Posterior cingulate gyrus (tissue), 11 donors: ENCODE measurements at regions not wholly inside any gene's neighbourhood (a gene's known extent, or its start where the extent isn't known, plus 50 kb on each side); places are given as distances from the start of the nearest gene placed in this dataset.

ENCODE experiments used
- DNase-seq, 10 donors: peaks; one replicate each; pipeline versions ENCODE4 v3.0.0 to v3.0.0-alpha.2; 2020 to 2021; ENCODE audit warnings: mixed read lengths in 3 of 10
- intact Hi-C: fragments of 100-400 bp; cut with DNase I; formaldehyde crosslinking; loops from one replicate; pipeline ENCODE4 v1.15.1; 2023

DNA sequence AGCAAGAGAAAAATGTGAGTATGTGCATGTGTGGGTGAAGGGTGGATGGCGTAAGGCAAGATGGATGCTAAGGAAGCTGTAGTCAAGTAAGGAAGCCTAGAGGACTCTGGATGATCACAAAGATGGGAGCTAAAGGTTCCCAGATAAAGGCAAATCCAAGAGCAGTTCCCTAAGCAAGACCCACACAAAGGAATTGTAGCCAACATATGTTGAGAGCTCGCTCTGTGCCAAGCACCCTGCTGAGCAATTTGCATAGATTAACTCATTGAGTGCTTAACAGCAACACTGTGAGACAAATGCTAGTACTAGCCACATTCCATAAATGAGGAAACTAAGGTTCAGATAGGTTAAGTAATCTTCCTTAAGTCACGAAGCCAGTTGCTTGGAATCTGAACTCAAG lies 132.6 kb downstream of the C1D start:
- intact Hi-C loops = no loop called here
- DNase-seq = no peak

DNA sequence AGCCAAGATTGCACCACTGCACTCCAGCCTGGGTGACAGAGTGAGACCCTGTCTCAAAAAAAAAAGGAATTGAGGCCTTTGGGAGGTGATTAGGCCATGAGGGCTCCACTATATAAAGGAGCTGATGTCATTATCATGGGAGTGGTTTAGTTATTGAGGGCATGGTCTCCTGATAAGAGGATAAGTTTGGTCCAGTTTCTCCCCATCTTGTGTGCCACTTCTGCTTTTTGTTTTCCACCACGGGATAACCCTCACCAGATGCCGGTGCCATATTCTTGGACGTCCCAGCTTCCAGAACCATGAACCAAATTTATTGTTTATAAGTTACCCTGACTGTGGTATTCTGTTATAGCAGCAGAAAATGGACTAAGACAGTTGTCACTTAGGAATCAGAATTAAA lies 125.8 kb downstream of the C1D start:
- intact Hi-C loops = no loop called here
- no peak for DNase-seq

GRCh38 chr2:67938053-67938452 lies 124.8 kb downstream of the C1D start:
- DNase-seq = no peak
- intact Hi-C loops = no loop called here

GRCh38 chr2:67945056-67945455 lies 117.7 kb downstream of the C1D start:
- intact Hi-C loops = no loop called here
- no peak for DNase-seq

- DNase-seq = no peak
- intact Hi-C loops = no loop called here
Measured at GRCh38 chr2:67945940-67946339, 116.9 kb downstream of the C1D start.

GRCh38 chr2:67948057-67948456 lies 114.7 kb downstream of the C1D start:
- intact Hi-C loops = no loop called here
- DNase-seq = no peak

- DNase-seq = no peak
- intact Hi-C loops = no loop called here
Measured at GRCh38 chr2:67948506-67948905, 114.3 kb downstream of the C1D start.

DNA sequence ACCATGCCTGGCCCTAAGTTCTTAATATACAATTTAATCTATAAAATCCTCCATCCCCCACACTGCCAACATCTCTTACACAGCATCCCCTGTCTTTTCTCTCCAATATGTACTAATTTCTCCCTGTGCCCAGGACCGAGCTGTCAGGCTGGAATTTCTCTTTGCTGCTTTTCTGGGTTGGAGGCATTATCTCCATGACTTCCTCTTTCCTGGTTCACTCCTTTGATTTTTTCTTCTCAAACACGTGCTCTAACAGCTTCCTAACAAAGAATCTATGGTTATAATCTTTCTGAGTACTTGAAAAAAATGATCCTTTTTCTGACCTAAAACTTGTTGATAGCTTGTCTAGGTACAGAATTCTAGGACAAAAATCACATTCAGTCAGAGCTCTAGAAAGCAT lies 112.8 kb downstream of the C1D start:
- DNase-seq = no peak
- intact Hi-C loops = no loop called here

GRCh38 chr2:67950919-67951318 lies 111.9 kb downstream of the C1D start:
- intact Hi-C loops = no loop called here

GRCh38 chr2:67952066-67952465 lies 110.7 kb downstream of the C1D start:
- intact Hi-C loops = no loop called here
- DNase-seq = no peak

More at GRCh38 chr2:67950919-67951318, 111.9 kb downstream of the C1D start:
- no peak for DNase-seq

GRCh38 chr2:67954093-67954748 lies 108.6 kb downstream of the C1D start:
- no peak for DNase-seq
- intact Hi-C loops = no loop called here

DNA sequence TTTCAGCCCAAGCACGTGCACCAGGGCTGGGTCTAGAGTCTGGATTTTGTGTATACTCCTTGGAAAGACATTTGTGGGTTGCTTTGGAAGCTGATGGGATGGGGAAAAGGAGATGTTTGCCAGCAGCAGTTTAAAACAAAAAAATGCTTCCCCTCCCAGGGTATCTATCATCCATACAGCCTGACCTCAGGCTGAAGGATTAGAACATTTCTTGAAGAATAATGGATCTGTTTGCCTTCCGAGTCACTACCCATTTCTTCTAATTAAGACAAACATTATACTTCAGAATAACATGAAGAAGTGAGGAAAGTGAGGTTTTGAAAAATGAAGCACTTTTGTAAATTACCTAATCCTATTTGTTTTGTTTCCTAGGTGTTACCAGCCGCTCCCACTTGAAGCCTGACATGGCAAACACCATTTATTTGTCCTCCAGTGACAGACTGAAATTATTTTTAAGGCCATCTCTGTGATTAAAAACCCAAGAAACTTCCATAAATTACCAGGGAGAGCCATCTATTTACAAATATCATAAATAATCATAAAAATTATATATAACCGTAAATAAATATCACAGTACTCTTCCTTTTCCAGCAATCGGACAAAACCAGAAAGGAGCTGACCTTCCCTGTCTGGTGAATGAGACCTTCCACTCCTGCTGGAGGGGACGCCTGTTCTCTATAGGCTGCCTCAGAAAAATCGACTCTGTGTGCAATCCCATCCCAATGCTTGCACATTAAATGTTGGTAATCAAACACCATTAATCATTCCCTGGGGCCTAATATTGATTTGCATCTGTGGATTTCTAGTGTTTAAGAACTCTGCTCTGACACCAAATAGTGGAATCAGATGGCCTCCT lies 106.8 kb downstream of the C1D start:
- intact Hi-C loops = no loop called here
- DNase-seq = no peak

- intact Hi-C loops = no loop called here
- DNase-seq = no peak
Measured at GRCh38 chr2:67965246-67965645, 97.6 kb downstream of the C1D start.

GRCh38 chr2:67970071-67970470 lies 92.7 kb downstream of the C1D start:
- intact Hi-C loops = no loop called here
- DNase-seq = no peak

DNA sequence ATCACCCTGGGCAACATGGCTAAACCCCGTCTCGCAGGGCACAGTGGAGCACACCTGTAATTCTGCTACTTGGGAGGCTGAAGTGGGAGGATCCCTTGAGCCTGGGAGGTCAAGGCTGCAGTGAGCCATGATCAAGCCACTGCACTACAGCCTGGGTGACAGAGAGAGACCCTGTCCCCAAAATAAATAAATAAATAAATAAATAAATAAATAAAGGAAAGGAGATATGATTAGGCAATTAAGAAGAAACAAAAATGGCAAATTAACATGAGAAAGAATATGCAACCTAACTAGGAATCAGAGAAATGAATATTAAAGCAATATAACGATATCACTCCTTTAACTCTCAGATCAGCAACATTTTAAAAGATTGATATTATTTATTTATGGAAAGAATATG lies 92.3 kb downstream of the C1D start:
- intact Hi-C loops = no loop called here
- DNase-seq = no peak

- intact Hi-C loops = no loop called here
- DNase-seq = peak in 8 of 10 donors; percentile 20 to 89 (median 33)
Measured at GRCh38 chr2:67974559-67975430, 88.0 kb downstream of the C1D start.

DNA sequence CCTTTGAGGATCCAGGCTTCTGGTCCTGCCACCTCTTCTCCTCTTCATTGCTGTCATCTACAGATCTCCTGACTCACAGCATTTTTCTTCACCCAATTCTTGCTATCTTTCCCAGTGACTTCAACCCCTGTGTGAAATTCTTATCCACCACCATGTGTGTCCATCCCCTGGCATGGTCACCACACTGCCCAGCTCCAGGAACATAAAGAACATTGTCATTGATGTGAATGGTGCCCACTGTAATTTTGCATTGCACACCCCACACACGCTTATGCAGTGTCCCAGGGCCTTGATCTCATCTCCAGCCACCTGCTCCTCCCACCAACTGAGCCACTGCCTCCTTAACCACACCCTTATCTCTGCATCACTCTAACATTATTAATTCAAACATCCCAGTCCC lies 85.3 kb downstream of the C1D start:
- intact Hi-C loops = no loop called here
- no peak for DNase-seq

DNA sequence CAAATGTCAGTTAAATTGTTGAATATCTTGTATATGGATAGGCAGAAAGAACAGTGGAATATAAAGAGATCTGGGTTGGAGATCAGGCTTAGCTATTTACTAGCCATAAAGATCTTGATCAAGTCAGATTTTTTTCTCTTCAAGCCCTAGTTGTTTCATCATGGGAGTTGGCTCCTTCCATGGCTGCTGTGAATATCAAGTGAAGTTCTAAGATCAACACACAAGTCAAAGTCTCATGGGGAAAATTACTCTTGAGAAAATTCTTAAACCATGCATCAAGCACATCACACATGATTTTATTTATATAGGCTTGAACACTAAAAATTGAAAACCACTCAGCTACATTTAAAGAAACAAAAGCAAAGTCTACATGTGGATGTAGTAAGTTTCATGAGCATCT lies 79.8 kb downstream of the C1D start:
- intact Hi-C loops = no loop called here

GRCh38 chr2:67984600-67984999 lies 78.2 kb downstream of the C1D start:
- intact Hi-C loops = no loop called here
- no peak for DNase-seq

More for the DNA sequence above, 79.8 kb downstream of the C1D start:
- DNase-seq = no peak

DNA sequence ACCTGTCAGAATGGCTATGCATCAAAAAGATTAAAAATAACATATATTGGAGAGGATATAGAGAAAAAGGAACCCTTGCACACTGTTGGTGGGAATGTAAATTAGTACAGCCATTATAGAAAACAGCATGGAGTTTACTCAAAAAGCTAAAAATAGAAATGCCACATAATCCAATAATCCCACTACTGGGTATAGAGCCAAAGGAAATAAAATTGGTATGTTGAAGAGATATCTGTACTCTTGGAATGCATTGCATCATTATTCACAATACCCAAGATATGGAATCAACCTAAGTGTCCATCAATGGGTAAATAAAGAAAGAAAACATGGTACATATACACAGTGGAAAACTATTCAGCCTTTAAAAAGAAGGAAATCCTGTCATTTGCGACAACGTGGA lies 77.2 kb downstream of the C1D start:
- DNase-seq = no peak
- intact Hi-C loops = no loop called here

DNA sequence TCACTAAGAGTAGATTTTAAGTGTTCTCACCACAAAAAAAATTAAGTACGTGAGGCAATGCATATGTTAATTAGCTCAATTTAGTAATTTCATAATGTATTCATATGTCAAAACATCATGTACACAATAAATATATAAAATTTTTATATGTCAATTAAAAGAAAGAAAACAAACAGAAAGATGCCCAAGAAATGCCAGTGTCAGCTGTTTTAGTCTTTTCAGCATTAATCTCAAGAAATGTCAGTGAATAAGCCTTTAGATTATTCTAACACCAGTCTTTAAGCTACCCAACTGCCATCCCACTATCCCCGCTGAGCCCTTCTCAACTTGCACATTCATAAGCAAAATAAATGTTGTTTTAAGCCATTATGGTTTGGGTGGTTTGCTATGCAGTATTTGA lies 76.5 kb downstream of the C1D start:
- DNase-seq = no peak
- intact Hi-C loops = no loop called here
